ENCODE measurements at regions not wholly inside any gene's neighbourhood (a gene's known extent, or its start where the extent isn't known, plus 50 kb on each side); places are given as distances from the start of the nearest gene placed in this dataset.

- DNase-seq (no peak), ATAC-seq (ENCODE audit: low read depth) (no peak)
- POLR2A ChIA-PET, result no interaction called here
- no peak for TF ChIP-seq CTCF (IDR thresholded peaks at IDR 0.05)
- peaks cover 2% of the 10 kb centered on the region for H3K9me3 Mint-ChIP-seq
- no peak overlapping the region for H3K27ac Mint-ChIP-seq
- intact Hi-C loops (cut with micrococcal nuclease), result no loop called here
- no peaks in the 10 kb centered on the region for H3K36me3 Mint-ChIP-seq (ENCODE audit: low read depth)
- CTCF ChIA-PET, result no interaction called here
- H3K4me1 Mint-ChIP-seq, result no peaks in the 10 kb centered on the region
- H3K27me3 Mint-ChIP-seq, result no peaks in the 10 kb centered on the region
- H3K4me3 Mint-ChIP-seq, result no peak overlapping the region
Measured at GRCh38 chr5:104928906-104929520, 1366.4 kb upstream of the NUDT12 start.

GRCh38 chr5:104915226-104915625, 1352.6 kb upstream of the NUDT12 start:
- H3K27me3 Mint-ChIP-seq, result no peaks in the 10 kb centered on the region
- H3K36me3 Mint-ChIP-seq (ENCODE audit: low read depth), result no peaks in the 10 kb centered on the region
- no peaks in the 10 kb centered on the region for H3K9me3 Mint-ChIP-seq
- ChIA-PET POLR2A (no interaction called here), CTCF (no interaction called here)
- intact Hi-C loops (cut with micrococcal nuclease), result no loop called here
- no peak for ATAC-seq (ENCODE audit: low read depth)
- DNase-seq, result no peak
- no peak for TF ChIP-seq CTCF (IDR thresholded peaks at IDR 0.05)
- no peak overlapping the region for H3K4me3 Mint-ChIP-seq
- no peak overlapping the region for H3K27ac Mint-ChIP-seq
- no peaks in the 10 kb centered on the region for H3K4me1 Mint-ChIP-seq

- Mint-ChIP-seq H3K36me3 (ENCODE audit: low read depth) (no peaks in the 10 kb centered on the region), H3K9me3 (no peaks in the 10 kb centered on the region), H3K27ac (no peak overlapping the region), H3K27me3 (no peaks in the 10 kb centered on the region), H3K4me1 (no peaks in the 10 kb centered on the region), H3K4me3 (no peak overlapping the region)
- ChIA-PET CTCF (no interaction called here), POLR2A (no interaction called here)
- DNase-seq (no peak), ATAC-seq (ENCODE audit: low read depth) (no peak)
- intact Hi-C loops (cut with micrococcal nuclease), result no loop called here
- no peak for TF ChIP-seq CTCF (IDR thresholded peaks at IDR 0.05)
Measured at GRCh38 chr5:104914536-104915070, 1352.0 kb upstream of the NUDT12 start.

GRCh38 chr5:104913841-104914281, 1351.3 kb upstream of the NUDT12 start:
- TF ChIP-seq CTCF (IDR thresholded peaks at IDR 0.05), result no peak
- Mint-ChIP-seq H3K36me3 (ENCODE audit: low read depth) (no peaks in the 10 kb centered on the region), H3K27ac (no peak overlapping the region), H3K9me3 (no peaks in the 10 kb centered on the region), H3K27me3 (no peaks in the 10 kb centered on the region), H3K4me3 (no peak overlapping the region), H3K4me1 (no peaks in the 10 kb centered on the region)
- ATAC-seq (ENCODE audit: low read depth) (no peak), DNase-seq (no peak)
- intact Hi-C loops (cut with micrococcal nuclease), result no loop called here
- ChIA-PET CTCF (no interaction called here), POLR2A (no interaction called here)

- Mint-ChIP-seq H3K4me3 (no peak overlapping the region), H3K4me1 (no peaks in the 10 kb centered on the region), H3K27ac (no peak overlapping the region), H3K9me3 (no peaks in the 10 kb centered on the region), H3K27me3 (no peaks in the 10 kb centered on the region), H3K36me3 (ENCODE audit: low read depth) (no peaks in the 10 kb centered on the region)
- ChIA-PET POLR2A (no interaction called here), CTCF (no interaction called here)
- no peak for TF ChIP-seq CTCF (IDR thresholded peaks at IDR 0.05)
- DNase-seq (no peak), ATAC-seq (ENCODE audit: low read depth) (no peak)
- intact Hi-C loops (cut with micrococcal nuclease), result no loop called here
Measured at GRCh38 chr5:104909803-104910202, 1347.2 kb upstream of the NUDT12 start.

All from activated B cell treated with CpG ODN at 0.5 μM for 24 hours (primary cell).